PC-9 (cell line): ENCODE measurements at regions not wholly inside any gene's neighbourhood (a gene's known extent, or its start where the extent isn't known, plus 50 kb on each side); places are given as distances from the start of the nearest gene placed in this dataset.

ENCODE experiments used
- BruUV-seq: library from RNA; stranded (reverse); fragments of 400-500 nt; replicated peaks from 2 replicates; lab custom pipeline; 2021; lab: Mats Ljungman, UMichigan
- CTCF ChIA-PET: fragments of 300-600 bp; sonication (Branson Sonifier 250); formaldehyde crosslinking; loops from one replicate; lab custom pipeline; 2022; ENCODE audit warnings: antibody characterized with exemption; lab: Charles Lee
- POLR2A ChIA-PET: fragments of 300-600 bp; sonication (Branson Sonifier 250); formaldehyde crosslinking; loops from one replicate; lab custom pipeline; 2022; ENCODE audit warnings: antibody characterized with exemption; ENCODE audit not compliant: unreplicated experiment; lab: Charles Lee
- DNase-seq, 2 experiments: peaks; one replicate each; pipeline versions ENCODE4 v3.0.0 to v3.0.0-alpha.2; 2015 to 2022; ENCODE audit warnings: mixed read lengths in 1 of 2
- H2AFZ ChIP-seq: fragments of 200-600 bp; sonication (generic); 2 replicates; pipeline ENCODE4 v1.8.1; 2017; ENCODE audit warnings: antibody characterized with exemption
- H3F3A ChIP-seq: fragments of 200-600 bp; sonication (generic); 2 replicates; pipeline ENCODE4 v1.8.1; 2017; ENCODE audit warnings: antibody characterized with exemption, mild to moderate bottlenecking, low read depth; ENCODE audit not compliant: insufficient read depth
- H3K27ac ChIP-seq: fragments of 200-600 bp; sonication (generic); 2 replicates; pipeline ENCODE4 v1.6.1; 2016; ENCODE audit warnings: mixed run types
- H3K27me3 ChIP-seq: fragments of 200-600 bp; sonication (generic); 2 replicates; pipeline ENCODE4 v1.6.1; 2016; ENCODE audit warnings: low read depth, mixed run types; ENCODE audit not compliant: insufficient read depth
- H3K36me3 ChIP-seq: fragments of 200-600 bp; sonication (generic); 2 replicates; pipeline ENCODE4 v1.6.1; 2016; ENCODE audit warnings: low read depth, mixed run types
- H3K4me1 ChIP-seq: fragments of 200-600 bp; sonication (generic); replicated peaks from 2 replicates; pipeline ENCODE4 v1.6.1; 2016; ENCODE audit warnings: mixed run types; ENCODE audit not compliant: insufficient read depth
- H3K4me2 ChIP-seq: fragments of 200-600 bp; sonication (generic); 2 replicates; pipeline ENCODE4 v1.6.1; 2017; ENCODE audit warnings: mixed run types
- H3K4me3 ChIP-seq: fragments of 200-600 bp; sonication (generic); 2 replicates; pipeline ENCODE4 v1.6.1; 2016; ENCODE audit warnings: mixed run types
- H3K79me2 ChIP-seq: fragments of 200-600 bp; sonication (generic); 2 replicates; pipeline ENCODE4 v1.6.1; 2017; ENCODE audit warnings: low read depth, mixed run types
- H3K9me2 ChIP-seq: fragments of 200-600 bp; sonication (generic); 2 replicates; pipeline ENCODE4 v1.8.1; 2017; ENCODE audit warnings: mild to moderate bottlenecking; ENCODE audit not compliant: insufficient read depth
- H3K9me3 ChIP-seq: fragments of 200-600 bp; sonication (generic); 2 replicates; pipeline ENCODE4 v1.8.1; 2016; ENCODE audit warnings: low read depth; ENCODE audit not compliant: insufficient read depth
- H4K20me1 ChIP-seq: fragments of 200-600 bp; sonication (generic); 2 replicates; pipeline ENCODE4 v1.8.1; 2017; ENCODE audit not compliant: insufficient read depth
- EZH2 ChIP-seq: fragments of 200-600 bp; sonication (generic); IDR thresholded peaks from 2 replicates; pipeline ENCODE4 v1.8.0; 2017; ENCODE audit warnings: antibody characterized with exemption, low read depth
- intact Hi-C: fragments of 100-400 bp; cut with micrococcal nuclease; formaldehyde crosslinking; loops from one replicate; pipeline ENCODE4 v1.10.0; 2022; ENCODE audit not compliant: unreplicated experiment
- TF ChIP-seq, protein P1 (sequence below): fragments of 200-600 bp; sonication (generic); conservative IDR thresholded peaks from 2 replicates; pipeline ENCODE4 v1.6.1; 2017; ENCODE audit warnings: mixed run types, antibody characterized with exemption, mild to moderate bottlenecking, moderate library complexity

DNA sequence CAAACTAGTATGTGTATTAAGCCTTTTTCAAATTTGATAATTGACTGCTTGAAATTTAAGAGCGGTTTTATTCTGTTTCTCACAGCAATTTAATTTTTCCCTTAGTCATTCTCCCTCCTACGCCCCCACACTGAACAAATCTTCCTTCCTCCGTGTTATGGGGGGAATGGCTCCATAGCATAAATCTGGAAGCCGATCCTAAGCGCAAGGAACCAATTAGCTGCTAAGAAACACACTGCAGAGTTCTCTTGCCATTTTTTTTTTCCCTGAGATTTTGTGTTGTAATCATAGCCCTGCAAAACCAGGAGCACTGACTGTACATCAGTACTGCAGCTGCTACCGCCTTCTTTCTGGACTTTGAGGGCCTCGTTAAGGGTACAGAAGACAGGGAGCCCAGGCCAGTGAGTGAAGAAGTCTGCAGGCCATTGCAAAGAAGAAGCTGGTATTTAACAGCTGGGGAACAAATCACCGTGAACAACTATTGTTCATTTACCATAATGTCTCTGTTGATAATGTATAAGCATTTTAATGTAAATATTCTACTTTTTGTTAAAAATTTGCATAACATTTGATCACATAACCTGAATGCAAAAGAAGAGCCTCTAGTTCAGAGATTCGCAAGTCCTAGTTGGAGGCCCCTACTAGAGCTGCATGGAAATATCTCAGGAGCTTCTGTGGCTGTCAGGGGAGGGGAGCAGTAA, 264.0 kb downstream of the LRATD1 start:
- no TSS peak for BruUV-seq
- Histone ChIP-seq H3K4me3 (no peak overlapping the region), H3F3A (no peaks in the 10 kb centered on the region), H3K27ac (no peak overlapping the region), H3K27me3 (no peaks in the 10 kb centered on the region), H3K4me1 (no peaks in the 10 kb centered on the region), H3K79me2 (no peaks in the 10 kb centered on the region), H3K9me3 (no peaks in the 10 kb centered on the region), H4K20me1 (no peaks in the 10 kb centered on the region), H3K36me3 (no peaks in the 10 kb centered on the region), H3K9me2 (no peaks in the 10 kb centered on the region), H2AFZ (no peak overlapping the region), H3K4me2 (no peak overlapping the region)
- no peak for DNase-seq
- intact Hi-C loops = no loop called here
- CTCF ChIA-PET = no interaction called here
- TF ChIP-seq, protein P1, sequence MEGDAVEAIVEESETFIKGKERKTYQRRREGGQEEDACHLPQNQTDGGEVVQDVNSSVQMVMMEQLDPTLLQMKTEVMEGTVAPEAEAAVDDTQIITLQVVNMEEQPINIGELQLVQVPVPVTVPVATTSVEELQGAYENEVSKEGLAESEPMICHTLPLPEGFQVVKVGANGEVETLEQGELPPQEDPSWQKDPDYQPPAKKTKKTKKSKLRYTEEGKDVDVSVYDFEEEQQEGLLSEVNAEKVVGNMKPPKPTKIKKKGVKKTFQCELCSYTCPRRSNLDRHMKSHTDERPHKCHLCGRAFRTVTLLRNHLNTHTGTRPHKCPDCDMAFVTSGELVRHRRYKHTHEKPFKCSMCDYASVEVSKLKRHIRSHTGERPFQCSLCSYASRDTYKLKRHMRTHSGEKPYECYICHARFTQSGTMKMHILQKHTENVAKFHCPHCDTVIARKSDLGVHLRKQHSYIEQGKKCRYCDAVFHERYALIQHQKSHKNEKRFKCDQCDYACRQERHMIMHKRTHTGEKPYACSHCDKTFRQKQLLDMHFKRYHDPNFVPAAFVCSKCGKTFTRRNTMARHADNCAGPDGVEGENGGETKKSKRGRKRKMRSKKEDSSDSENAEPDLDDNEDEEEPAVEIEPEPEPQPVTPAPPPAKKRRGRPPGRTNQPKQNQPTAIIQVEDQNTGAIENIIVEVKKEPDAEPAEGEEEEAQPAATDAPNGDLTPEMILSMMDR = no peak
- no peak for TF ChIP-seq EZH2
- POLR2A ChIA-PET = no interaction called here

DNA sequence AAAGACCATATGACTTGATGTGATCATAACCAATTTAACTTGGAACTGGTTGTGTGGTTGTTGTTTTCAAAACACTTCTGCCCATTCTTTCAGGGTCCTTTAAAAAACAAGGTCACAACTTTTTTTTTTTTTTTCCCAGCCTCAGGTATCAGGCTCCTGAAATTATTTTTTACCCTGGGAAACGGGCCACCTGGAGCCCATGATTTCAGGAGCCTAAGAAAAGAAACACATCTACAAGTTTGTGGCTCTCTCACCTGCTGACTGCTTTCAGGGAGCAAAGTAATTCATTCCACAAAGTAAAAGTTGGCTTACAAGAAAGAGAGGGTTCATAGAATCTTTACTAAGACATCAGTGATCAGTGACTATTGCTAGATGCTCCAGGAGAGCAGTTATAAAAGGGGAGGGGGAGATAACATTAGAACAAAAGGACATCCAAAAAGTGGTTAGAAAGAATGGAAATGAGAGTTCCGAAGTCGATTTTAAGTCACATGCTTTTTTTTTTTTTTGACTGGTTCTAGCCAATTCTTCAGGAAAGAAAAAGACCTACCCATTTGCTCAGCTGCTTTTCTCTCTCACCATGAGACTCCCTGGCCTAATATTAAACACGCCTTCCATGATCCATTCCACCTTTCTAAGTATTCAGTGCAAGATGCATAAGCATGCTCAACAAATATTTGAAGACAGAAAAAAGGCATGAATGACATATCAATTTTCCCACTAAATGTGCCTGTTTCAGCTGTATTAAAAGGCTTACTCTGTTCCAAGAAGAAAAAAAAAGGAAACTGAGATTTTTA, 267.3 kb downstream of the LRATD1 start:
- intact Hi-C loops = loop anchor here (10.0 kb wide), 1 partner anchor 265 kb away; the partner anchor contains the start of gene LRATD1
- Histone ChIP-seq H3K27ac (no peak overlapping the region), H3K4me3 (no peak overlapping the region), H4K20me1 (no peaks in the 10 kb centered on the region), H3K79me2 (no peaks in the 10 kb centered on the region), H3F3A (no peaks in the 10 kb centered on the region), H3K27me3 (no peaks in the 10 kb centered on the region), H3K9me3 (no peaks in the 10 kb centered on the region), H3K4me2 (no peak overlapping the region), H3K9me2 (no peaks in the 10 kb centered on the region; the same call in 1 of the 2 replicates), H3K4me1 (no peaks in the 10 kb centered on the region), H2AFZ (no peak overlapping the region), H3K36me3 (no peaks in the 10 kb centered on the region)
- CTCF ChIA-PET = no interaction called here
- DNase-seq = no peak
- TF ChIP-seq EZH2 = no peak
- TF ChIP-seq, protein P1 = no peak
- POLR2A ChIA-PET = no interaction called here
- BruUV-seq = no TSS peak

DNA sequence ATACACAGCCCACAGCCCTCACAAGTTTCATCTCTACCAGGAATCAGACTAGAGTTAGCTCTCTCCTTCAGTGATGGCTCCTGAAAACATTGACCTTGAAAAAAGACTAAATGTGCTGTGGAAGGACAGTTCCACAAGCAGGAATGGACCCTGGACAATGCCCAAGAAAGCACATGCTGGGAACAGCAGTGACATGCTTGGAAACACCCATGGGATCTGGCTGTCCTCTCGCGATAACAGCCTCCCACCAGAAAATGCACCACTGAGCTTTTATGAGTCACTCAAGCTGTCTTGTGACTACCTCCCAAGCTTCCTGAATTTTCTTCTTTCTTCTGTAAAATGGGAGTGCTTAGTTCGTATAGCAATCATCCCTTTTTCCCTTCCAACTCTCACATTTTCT, 269.2 kb downstream of the LRATD1 start:
- CTCF ChIA-PET = no interaction called here
- DNase-seq = no peak
- BruUV-seq = no TSS peak
- Histone ChIP-seq H3K79me2 (no peaks in the 10 kb centered on the region), H2AFZ (no peak overlapping the region), H3K4me2 (no peak overlapping the region), H4K20me1 (no peaks in the 10 kb centered on the region), H3K9me2 (no peaks in the 10 kb centered on the region; the same call in 1 of the 2 replicates), H3F3A (no peaks in the 10 kb centered on the region), H3K36me3 (no peaks in the 10 kb centered on the region), H3K4me3 (no peak overlapping the region), H3K9me3 (no peaks in the 10 kb centered on the region), H3K27me3 (no peaks in the 10 kb centered on the region), H3K27ac (no peak overlapping the region), H3K4me1 (no peaks in the 10 kb centered on the region)
- POLR2A ChIA-PET = no interaction called here
- TF ChIP-seq EZH2 = no peak
- TF ChIP-seq, protein P1 = no peak
- intact Hi-C loops = loop anchor here (2.0 to 10.0 kb wide), 2 partner anchors 267 to 675 kb away; partner anchors contain the start of gene LRATD1
